CD14-positive monocyte (primary cell): ENCODE measurements at regions not wholly inside any gene's neighbourhood (a gene's known extent, or its start where the extent isn't known, plus 50 kb on each side); places are given as distances from the start of the nearest gene placed in this dataset.

Experiments
- DNase-seq, 3 donors: peaks; one replicate each; pipeline ENCODE4 v3.0.0-alpha.2; 2011 to 2022
- H2AFZ ChIP-seq: 2 replicates; pipeline ENCODE4 v1.6.0; 2012; ENCODE audit warnings: mild to moderate bottlenecking, low read depth, low read length, inconsistent platforms; ENCODE audit not compliant: insufficient read depth, poor library complexity, severe bottlenecking
- H3K27ac ChIP-seq, 2 donors: 1 replicate in 1 of 2; 2 replicates in 1 of 2; pipeline ENCODE4 v1.5.1; 2012 to 2013; ENCODE audit warnings: low read length in 2 of 2, control low read depth in 1 of 2, inconsistent platforms in 1 of 2, low read depth in 1 of 2, mild to moderate bottlenecking in 1 of 2
- H3K27me3 ChIP-seq, 2 donors: one replicate each; pipeline versions ENCODE4 v1.6.0 to v1.6.1; 2011 to 2013; ENCODE audit warnings: low read length in 2 of 2; ENCODE audit not compliant: control insufficient read depth in 2 of 2, insufficient read depth in 2 of 2
- H3K36me3 ChIP-seq, 2 donors: replicated peaks in 1 of 2; 1 replicate in 1 of 2; 2 replicates in 1 of 2; pipeline versions ENCODE4 v1.5.1 to v1.6.1; 2012 to 2013; ENCODE audit warnings: low read length in 2 of 2, control low read depth in 1 of 2, inconsistent platforms in 1 of 2, mild to moderate bottlenecking in 1 of 2; ENCODE audit not compliant: insufficient read depth in 2 of 2, control insufficient read depth in 1 of 2
- H3K4me1 ChIP-seq, 2 donors: 1 replicate in 1 of 2; 2 replicates in 1 of 2; pipeline versions ENCODE4 v1.5.1 to v1.6.1; 2012 to 2013; ENCODE audit warnings: low read length in 2 of 2, control low read depth in 1 of 2, inconsistent platforms in 1 of 2, mild to moderate bottlenecking in 1 of 2, moderate library complexity in 1 of 2; ENCODE audit not compliant: insufficient read depth in 2 of 2, control insufficient read depth in 1 of 2
- H3K4me2 ChIP-seq: replicated peaks from 2 replicates; pipeline ENCODE3; 2012; ENCODE audit warnings: low read length, moderate library complexity, mild to moderate bottlenecking; ENCODE audit not compliant: poor library complexity, severe bottlenecking; ENCODE audit errors: extremely low read depth
- H3K4me3 ChIP-seq, 3 experiments: fragments of 200-600 bp in 1 of 3; sonication (generic) in 1 of 3; replicated peaks in 1 of 3; 1 replicate in 2 of 3; 2 replicates in 1 of 3; pipeline ENCODE4 v1.5.1; 2011 to 2013; ENCODE audit warnings: low read length in 3 of 3, mild to moderate bottlenecking in 3 of 3, control low read depth in 2 of 3, low read depth in 2 of 3, inconsistent platforms in 1 of 3, moderate library complexity in 1 of 3
- H3K79me2 ChIP-seq: 2 replicates; pipeline ENCODE4 v1.6.0; 2012; ENCODE audit warnings: mild to moderate bottlenecking, control low read depth, inconsistent platforms, low read length, moderate library complexity; ENCODE audit not compliant: insufficient read depth
- H3K9ac ChIP-seq: 2 replicates; pipeline ENCODE4 v1.6.0; 2017; ENCODE audit warnings: low read length, mild to moderate bottlenecking; ENCODE audit not compliant: insufficient read depth, poor library complexity, severe bottlenecking
- H3K9me3 ChIP-seq, 2 donors: replicated peaks in 1 of 2; 1 replicate in 1 of 2; 2 replicates in 1 of 2; pipeline versions ENCODE4 v1.5.1 to v1.6.1; 2012 to 2013; ENCODE audit warnings: low read length in 2 of 2, control low read depth in 1 of 2; ENCODE audit not compliant: control insufficient read depth in 1 of 2, insufficient read depth in 1 of 2
- H4K20me1 ChIP-seq: 2 replicates; pipeline ENCODE4 v1.6.0; 2012; ENCODE audit warnings: mild to moderate bottlenecking, low read length, control low read depth, moderate library complexity; ENCODE audit not compliant: insufficient read depth
- H3K27ac Mint-ChIP-seq, 7 donors: one replicate each; pipeline ENCODE4 v1.8.0; 2020; ENCODE audit warnings: mild to moderate bottlenecking in 7 of 7, mixed read lengths in 7 of 7, moderate library complexity in 6 of 7, inconsistent platforms in 2 of 7
- H3K27me3 Mint-ChIP-seq, 3 donors: one replicate each; pipeline ENCODE4 v1.8.0; 2021 to 2022; ENCODE audit warnings: low read depth in 3 of 3, mild to moderate bottlenecking in 3 of 3, mixed read lengths in 3 of 3, moderate library complexity in 3 of 3, inconsistent platforms in 1 of 3
- H3K36me3 Mint-ChIP-seq, 2 donors: one replicate each; pipeline ENCODE4 v1.8.0; 2020; ENCODE audit warnings: mixed read lengths in 2 of 2, inconsistent platforms in 1 of 2, mild to moderate bottlenecking in 1 of 2
- H3K4me1 Mint-ChIP-seq: one replicate; pipeline ENCODE4 v1.8.0; 2020; ENCODE audit warnings: mild to moderate bottlenecking, mixed read lengths
- H3K4me3 Mint-ChIP-seq, 2 donors: one replicate each; pipeline ENCODE4 v1.8.0; 2020; ENCODE audit warnings: mild to moderate bottlenecking in 2 of 2, mixed read lengths in 2 of 2, moderate library complexity in 1 of 2
- H3K9me3 Mint-ChIP-seq, 7 donors: one replicate each; pipeline ENCODE4 v1.8.0; 2020 to 2022; ENCODE audit warnings: mixed read lengths in 7 of 7, mild to moderate bottlenecking in 6 of 7, moderate library complexity in 6 of 7, inconsistent platforms in 2 of 7
- CTCF ChIP-seq: fragments of 200-600 bp; IDR thresholded peaks from one replicate; pipeline ENCODE4 v1.8.0; 2022; ENCODE audit warnings: antibody characterized with exemption, mild to moderate bottlenecking
- WGBS: methylation state at CpG from one replicate; pipeline ENCODE4 v1.1.5; 2013; ENCODE audit warnings: missing lambda C conversion rate; ENCODE audit not compliant: insufficient coverage; 5-methylcytosine and 5-hydroxymethylcytosine counted together
- intact Hi-C, 2 donors: fragments of 100-400 bp; cut with micrococcal nuclease; formaldehyde crosslinking; loops; one replicate each; pipeline versions ENCODE4 v1.15.0 to v1.15.1; 2023

GRCh38 chr10:78150756-78151155 lies 117.1 kb downstream of the RPS24 start:
- H3K4me1 ChIP-seq, result no peaks in the 10 kb centered on the region
- WGBS, result no CpG with 5 or more reads among the region's 4 CpGs
- no peak overlapping the region for H3K9ac ChIP-seq
- intact Hi-C loops, result no loop called here
- H3K4me3 Mint-ChIP-seq, result no peak overlapping the region
- no peaks in the 10 kb centered on the region for H3K4me1 Mint-ChIP-seq
- no peaks in the 10 kb centered on the region for H3K79me2 ChIP-seq
- no peak overlapping the region for H2AFZ ChIP-seq
- no peak overlapping the region for H3K27ac Mint-ChIP-seq
- H3K9me3 ChIP-seq, result no peaks in the 10 kb centered on the region
- peaks cover 0 to 11% (median 6%) of the 10 kb centered on the region in 7 donors for H3K9me3 Mint-ChIP-seq
- no peak for DNase-seq
- no peak overlapping the region for H3K4me3 ChIP-seq
- no peaks in the 10 kb centered on the region for H3K36me3 Mint-ChIP-seq
- peaks cover 2 to 7% (median 4%) of the 10 kb centered on the region in 3 donors for H3K27me3 Mint-ChIP-seq
- no peaks in the 10 kb centered on the region for H3K36me3 ChIP-seq
- no peaks in the 10 kb centered on the region for H4K20me1 ChIP-seq
- H3K4me2 ChIP-seq, result no peak overlapping the region
- no peaks in the 10 kb centered on the region for H3K27me3 ChIP-seq
- H3K27ac ChIP-seq, result no peak overlapping the region
- no peak for TF ChIP-seq CTCF

- H3K4me1 ChIP-seq, result no peaks in the 10 kb centered on the region
- Mint-ChIP-seq H3K27ac (no peak overlapping the region), H3K4me3 (no peak overlapping the region), H3K9me3 (peaks cover 0 to 19% (median 6%) of the 10 kb centered on the region in 7 donors), H3K4me1 (no peaks in the 10 kb centered on the region), H3K36me3 (no peaks in the 10 kb centered on the region), H3K27me3 (peaks cover 0 to 9% (median 3%) of the 10 kb centered on the region in 3 donors)
- H2AFZ ChIP-seq, result no peak overlapping the region
- no peak for TF ChIP-seq CTCF
- no peaks in the 10 kb centered on the region for H4K20me1 ChIP-seq
- H3K36me3 ChIP-seq, result no peaks in the 10 kb centered on the region
- no peak overlapping the region for H3K9ac ChIP-seq
- H3K27ac ChIP-seq, result no peak overlapping the region
- intact Hi-C loops, result no loop called here
- H3K4me3 ChIP-seq, result no peak overlapping the region
- no peaks in the 10 kb centered on the region for H3K27me3 ChIP-seq
- no CpG with 5 or more reads among the region's 2 CpGs for WGBS
- no peak for DNase-seq
- no peaks in the 10 kb centered on the region for H3K79me2 ChIP-seq
- H3K4me2 ChIP-seq, result no peak overlapping the region
- H3K9me3 ChIP-seq, result no peaks in the 10 kb centered on the region
These were observed 122.1 kb downstream of the RPS24 start for GRCh38 chr10:78155722-78156121.
